Activated CD4-positive, alpha-beta T cell treated with anti-CD3 and anti-CD28 coated beads, Interleukin-2, amount 50 U/mL, for 16 hours (primary cell): ENCODE measurements at regions not wholly inside any gene's neighbourhood (a gene's known extent, or its start where the extent isn't known, plus 50 kb on each side); places are given as distances from the start of the nearest gene placed in this dataset.

Experiments used
- DNase-seq: peaks from one replicate; pipeline ENCODE4 v3.0.0-alpha.2; 2020

GRCh38 chr14:29043737-29044136 is 277.1 kb downstream of the FOXG1 start:
- no peak for DNase-seq

- no peak for DNase-seq
Measured at GRCh38 chr14:29045237-29045636, 278.6 kb downstream of the FOXG1 start.

GRCh38 chr14:29054119-29054518 is 287.5 kb downstream of the FOXG1 start:
- DNase-seq, result no peak

- DNase-seq, result no peak
Measured at GRCh38 chr14:29056041-29056566, 289.5 kb downstream of the FOXG1 start.

- DNase-seq, result no peak
Measured at GRCh38 chr14:29061702-29062101, 295.1 kb downstream of the FOXG1 start.

- no peak for DNase-seq
Measured at GRCh38 chr14:29062466-29062865, 295.9 kb downstream of the FOXG1 start.

- no peak for DNase-seq
Measured at GRCh38 chr14:29062976-29063375, 296.4 kb downstream of the FOXG1 start.

- no peak for DNase-seq
Measured at GRCh38 chr14:29064305-29064900, 297.8 kb downstream of the FOXG1 start.

GRCh38 chr14:29069228-29069627 is 302.6 kb downstream of the FOXG1 start:
- no peak for DNase-seq

- DNase-seq, result no peak
Measured at GRCh38 chr14:29075761-29076160, 309.2 kb downstream of the FOXG1 start.

GRCh38 chr14:29077916-29078315 is 311.3 kb downstream of the FOXG1 start:
- no peak for DNase-seq

- DNase-seq, result no peak
Measured at GRCh38 chr14:29078810-29079522, 312.4 kb downstream of the FOXG1 start.

- no peak for DNase-seq
Measured at GRCh38 chr14:29085546-29085945, 319.0 kb downstream of the FOXG1 start.

GRCh38 chr14:29089849-29090248 is 323.3 kb downstream of the FOXG1 start:
- no peak for DNase-seq

GRCh38 chr14:29092121-29092520 is 325.5 kb downstream of the FOXG1 start:
- DNase-seq, result no peak

GRCh38 chr14:29097476-29097875 is 330.9 kb downstream of the FOXG1 start:
- DNase-seq, result no peak

- DNase-seq, result no peak
Measured at GRCh38 chr14:29098656-29099055, 332.1 kb downstream of the FOXG1 start.

GRCh38 chr14:29102266-29102665 is 335.7 kb downstream of the FOXG1 start:
- no peak for DNase-seq

GRCh38 chr14:29102996-29103395 is 336.4 kb downstream of the FOXG1 start:
- no peak for DNase-seq

- DNase-seq, result no peak
Measured at GRCh38 chr14:29108908-29109307, 342.3 kb downstream of the FOXG1 start.

GRCh38 chr14:29109589-29109988 is 343.0 kb downstream of the FOXG1 start:
- DNase-seq, result no peak

GRCh38 chr14:29111554-29111953 is 345.0 kb downstream of the FOXG1 start:
- no peak for DNase-seq

GRCh38 chr14:29123017-29123416 is 356.4 kb downstream of the FOXG1 start:
- no peak for DNase-seq

GRCh38 chr14:29126361-29126760 is 359.8 kb downstream of the FOXG1 start:
- no peak for DNase-seq

GRCh38 chr14:29126865-29127264 is 360.3 kb downstream of the FOXG1 start:
- no peak for DNase-seq
